Ecto neural progenitor cell (in vitro differentiated cells): ENCODE measurements at regions not wholly inside any gene's neighbourhood (a gene's known extent, or its start where the extent isn't known, plus 50 kb on each side); places are given as distances from the start of the nearest gene placed in this dataset.

ENCODE experiments used
- DNase-seq: peaks from one replicate; pipeline ENCODE4 v3.0.0-alpha.2; 2018; ENCODE audit warnings: low spot score

GRCh38 chr2:19033240-19033639, 325.2 kb downstream of the OSR1 start:
- no peak for DNase-seq

GRCh38 chr2:19031642-19032041, 326.8 kb downstream of the OSR1 start:
- DNase-seq = no peak

- no peak for DNase-seq
Observed at GRCh38 chr2:19029655-19030054, 328.8 kb downstream of the OSR1 start.

GRCh38 chr2:19028587-19029375, 329.6 kb downstream of the OSR1 start:
- DNase-seq = no peak

GRCh38 chr2:19027626-19028025, 330.8 kb downstream of the OSR1 start:
- DNase-seq = no peak

GRCh38 chr2:19026261-19026660, 332.2 kb downstream of the OSR1 start:
- no peak for DNase-seq

- DNase-seq = no peak
Observed at GRCh38 chr2:19022334-19022733, 336.1 kb downstream of the OSR1 start.

GRCh38 chr2:19021721-19022120, 336.7 kb downstream of the OSR1 start:
- DNase-seq = no peak

- DNase-seq = no peak
Observed at GRCh38 chr2:19021100-19021476, 337.3 kb downstream of the OSR1 start.

- no peak for DNase-seq
Observed at GRCh38 chr2:19020144-19021099, 338.0 kb downstream of the OSR1 start.

- no peak for DNase-seq
Observed at GRCh38 chr2:19009510-19009909, 348.9 kb downstream of the OSR1 start.

- no peak for DNase-seq
Observed at GRCh38 chr2:19003554-19003953, 354.9 kb downstream of the OSR1 start.

- no peak for DNase-seq
Observed at GRCh38 chr2:19000776-19001175, 357.6 kb downstream of the OSR1 start.

GRCh38 chr2:18999198-18999597, 359.2 kb downstream of the OSR1 start:
- no peak for DNase-seq

- no peak for DNase-seq
Observed at GRCh38 chr2:18998491-18998890, 359.9 kb downstream of the OSR1 start.

GRCh38 chr2:18993756-18994338, 364.6 kb downstream of the OSR1 start:
- DNase-seq = no peak

GRCh38 chr2:18991177-18992168, 366.9 kb downstream of the OSR1 start:
- DNase-seq = no peak

GRCh38 chr2:18988631-18989232, 369.7 kb downstream of the OSR1 start:
- peak; percentile 54 for DNase-seq

GRCh38 chr2:18987592-18988073, 370.8 kb downstream of the OSR1 start:
- no peak for DNase-seq

- DNase-seq = no peak
Observed at GRCh38 chr2:18987016-18987415, 371.4 kb downstream of the OSR1 start.

GRCh38 chr2:18986046-18986445, 372.4 kb downstream of the OSR1 start:
- DNase-seq = no peak
